PFSK-1 (cell line): ENCODE measurements at regions not wholly inside any gene's neighbourhood (a gene's known extent, or its start where the extent isn't known, plus 50 kb on each side); places are given as distances from the start of the nearest gene placed in this dataset.

Source experiments
- REST ChIP-seq, 2 experiments: IDR thresholded peaks; 2 replicates each; pipeline versions ENCODE4 v1.6.1 to v1.8.0; 2011 to 2012; ENCODE audit warnings: low read depth in 2 of 2, low read length in 2 of 2, control low read depth in 1 of 2, inconsistent platforms in 1 of 2, mild to moderate bottlenecking in 1 of 2, moderate library complexity in 1 of 2; ENCODE audit not compliant: insufficient read depth in 1 of 2
- TAF1 ChIP-seq: IDR thresholded peaks from 2 replicates; pipeline ENCODE4 v1.6.1; 2012; ENCODE audit warnings: low read length, control low read depth, borderline replicate concordance; ENCODE audit not compliant: insufficient read depth

GRCh38 chr15:35243758-35244157 lies 158.7 kb upstream of the NANOGP8 start:
- TF ChIP-seq REST (IDR thresholded peaks at IDR 0.05; ENCODE audit: insufficient read depth in 1 of 2, low read depth in 2 of 2, low read length in 2 of 2) (no peak), TAF1 (no peak)
